Loucy (cell line): ENCODE measurements at regions not wholly inside any gene's neighbourhood (a gene's known extent, or its start where the extent isn't known, plus 50 kb on each side); places are given as distances from the start of the nearest gene placed in this dataset.

ENCODE experiments used
- H2AFZ ChIP-seq: fragments of 200-600 bp; sonication (generic); 2 replicates; pipeline ENCODE4 v1.6.0; 2016; ENCODE audit warnings: antibody characterized with exemption, mild to moderate bottlenecking, low read length, moderate library complexity
- H3F3A ChIP-seq: fragments of 200-600 bp; 2 replicates; pipeline ENCODE4 v1.6.0; 2016; ENCODE audit warnings: antibody characterized with exemption, low read depth, mild to moderate bottlenecking
- H3K27me3 ChIP-seq: fragments of 200-600 bp; sonication (generic); 2 replicates; pipeline ENCODE4 v1.6.1; 2014; ENCODE audit warnings: low read length, mild to moderate bottlenecking; ENCODE audit not compliant: insufficient read depth, poor library complexity, severe bottlenecking
- H3K36me3 ChIP-seq: fragments of 200-600 bp; sonication (generic); 2 replicates; pipeline ENCODE4 v1.6.1; 2016; ENCODE audit warnings: low read length; ENCODE audit not compliant: insufficient read depth
- H3K4me1 ChIP-seq: fragments of 200-600 bp; sonication (generic); 2 replicates; pipeline ENCODE4 v1.5.1; 2014; ENCODE audit warnings: low read length, mild to moderate bottlenecking; ENCODE audit not compliant: insufficient read depth, poor library complexity, severe bottlenecking
- H3K4me2 ChIP-seq: fragments of 200-600 bp; sonication (generic); 2 replicates; pipeline ENCODE4 v1.6.0; 2014; ENCODE audit warnings: antibody characterized with exemption, low read length, low read depth, mild to moderate bottlenecking; ENCODE audit not compliant: poor library complexity, severe bottlenecking
- H3K4me3 ChIP-seq: fragments of 200-600 bp; sonication (generic); 2 replicates; pipeline ENCODE4 v1.5.1; 2014; ENCODE audit warnings: low read length, mild to moderate bottlenecking, mixed read lengths; ENCODE audit not compliant: poor library complexity, severe bottlenecking
- H3K79me2 ChIP-seq: fragments of 200-600 bp; sonication (generic); 2 replicates; pipeline ENCODE4 v1.6.1; 2014; ENCODE audit warnings: low read length; ENCODE audit not compliant: insufficient read depth
- H3K9ac ChIP-seq: fragments of 200-600 bp; sonication (generic); 2 replicates; pipeline ENCODE4 v1.6.0; 2014; ENCODE audit warnings: mild to moderate bottlenecking, low read depth, low read length, moderate library complexity; ENCODE audit not compliant: poor library complexity, severe bottlenecking
- H3K9me2 ChIP-seq: fragments of 200-600 bp; sonication (generic); replicated peaks from 2 replicates; pipeline ENCODE4 v1.6.1; 2016; ENCODE audit warnings: low read depth, low read length, mixed read lengths
- H3K9me3 ChIP-seq: fragments of 200-600 bp; sonication (generic); 2 replicates; pipeline ENCODE4 v1.6.1; 2014; ENCODE audit warnings: mild to moderate bottlenecking, antibody characterized with exemption, low read length, low read depth; ENCODE audit not compliant: insufficient read depth
- H4K20me1 ChIP-seq: fragments of 200-600 bp; sonication (generic); 2 replicates; pipeline ENCODE4 v1.6.0; 2014; ENCODE audit warnings: antibody characterized with exemption, low read length, mild to moderate bottlenecking; ENCODE audit not compliant: insufficient read depth, poor library complexity, severe bottlenecking
- EZH2phosphoT487 ChIP-seq: fragments of 200-600 bp; IDR thresholded peaks from 2 replicates; pipeline ENCODE4 v1.6.1; 2018; ENCODE audit warnings: antibody characterized with exemption, mild to moderate bottlenecking, moderate library complexity, borderline replicate concordance
- TF ChIP-seq, protein P1 (sequence below): fragments of 200-600 bp; sonication (generic); conservative IDR thresholded peaks from 2 replicates; pipeline ENCODE4 v1.5.1; 2014; ENCODE audit warnings: mild to moderate bottlenecking, antibody characterized with exemption, low read length

DNA sequence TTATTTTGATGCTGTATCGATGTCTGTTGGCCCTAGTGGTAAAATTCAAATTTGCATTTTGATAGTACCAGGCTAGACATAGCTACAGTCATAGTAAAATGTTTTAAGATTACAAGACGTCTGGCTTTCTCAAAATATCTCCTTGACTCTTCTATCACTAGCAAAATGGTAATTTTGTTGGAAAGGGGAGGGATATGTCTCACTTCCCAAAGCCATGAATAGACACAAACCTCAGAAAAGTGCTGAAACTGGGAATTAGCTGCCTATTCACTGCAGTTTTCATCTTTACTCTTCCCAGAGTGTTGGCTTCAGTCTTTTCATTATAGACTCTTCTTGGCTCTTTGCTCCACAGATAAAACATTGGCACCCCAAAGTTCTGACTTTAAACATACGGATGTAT, 1009.9 kb downstream of the ADGRL2 start:
- H3K4me2 ChIP-seq: no peak overlapping the region
- H2AFZ ChIP-seq: no peak overlapping the region
- no peaks in the 10 kb centered on the region for H3F3A ChIP-seq
- H3K9ac ChIP-seq: no peak overlapping the region
- no peaks in the 10 kb centered on the region for H3K9me2 ChIP-seq
- no peaks in the 10 kb centered on the region for H3K9me3 ChIP-seq
- H3K4me3 ChIP-seq: no peak overlapping the region
- no peaks in the 10 kb centered on the region for H3K36me3 ChIP-seq
- TF ChIP-seq, protein P1, sequence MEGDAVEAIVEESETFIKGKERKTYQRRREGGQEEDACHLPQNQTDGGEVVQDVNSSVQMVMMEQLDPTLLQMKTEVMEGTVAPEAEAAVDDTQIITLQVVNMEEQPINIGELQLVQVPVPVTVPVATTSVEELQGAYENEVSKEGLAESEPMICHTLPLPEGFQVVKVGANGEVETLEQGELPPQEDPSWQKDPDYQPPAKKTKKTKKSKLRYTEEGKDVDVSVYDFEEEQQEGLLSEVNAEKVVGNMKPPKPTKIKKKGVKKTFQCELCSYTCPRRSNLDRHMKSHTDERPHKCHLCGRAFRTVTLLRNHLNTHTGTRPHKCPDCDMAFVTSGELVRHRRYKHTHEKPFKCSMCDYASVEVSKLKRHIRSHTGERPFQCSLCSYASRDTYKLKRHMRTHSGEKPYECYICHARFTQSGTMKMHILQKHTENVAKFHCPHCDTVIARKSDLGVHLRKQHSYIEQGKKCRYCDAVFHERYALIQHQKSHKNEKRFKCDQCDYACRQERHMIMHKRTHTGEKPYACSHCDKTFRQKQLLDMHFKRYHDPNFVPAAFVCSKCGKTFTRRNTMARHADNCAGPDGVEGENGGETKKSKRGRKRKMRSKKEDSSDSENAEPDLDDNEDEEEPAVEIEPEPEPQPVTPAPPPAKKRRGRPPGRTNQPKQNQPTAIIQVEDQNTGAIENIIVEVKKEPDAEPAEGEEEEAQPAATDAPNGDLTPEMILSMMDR: no peak
- TF ChIP-seq EZH2phosphoT487: no peak
- no peaks in the 10 kb centered on the region for H3K79me2 ChIP-seq
- H3K4me1 ChIP-seq: no peaks in the 10 kb centered on the region
- no peaks in the 10 kb centered on the region for H4K20me1 ChIP-seq
- H3K27me3 ChIP-seq: no peaks in the 10 kb centered on the region

DNA sequence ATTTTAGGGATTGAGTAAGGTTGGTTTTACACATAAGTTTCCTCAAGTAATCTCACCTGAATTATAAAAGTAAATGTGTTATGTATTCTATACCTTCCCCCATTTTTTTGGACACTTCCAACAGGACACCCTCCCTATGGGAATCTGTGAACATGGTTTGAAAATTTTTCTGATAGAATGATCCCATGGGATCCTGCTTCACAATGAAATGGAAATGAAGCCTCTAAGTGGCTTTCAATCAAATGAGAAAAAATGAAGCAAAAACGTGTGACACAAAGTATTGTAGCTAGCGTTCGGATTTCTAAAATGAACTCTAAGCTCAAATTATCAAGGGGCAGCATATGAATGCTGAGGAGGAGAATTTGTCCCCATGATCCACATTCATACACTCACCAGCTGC, 1006.8 kb downstream of the ADGRL2 start:
- H3K4me3 ChIP-seq: no peak overlapping the region
- no peaks in the 10 kb centered on the region for H3K36me3 ChIP-seq
- H2AFZ ChIP-seq: no peak overlapping the region
- H3K27me3 ChIP-seq: no peaks in the 10 kb centered on the region
- H3K9ac ChIP-seq: no peak overlapping the region
- no peaks in the 10 kb centered on the region for H3F3A ChIP-seq
- H3K9me2 ChIP-seq: no peaks in the 10 kb centered on the region
- no peaks in the 10 kb centered on the region for H3K4me1 ChIP-seq
- H3K9me3 ChIP-seq: no peaks in the 10 kb centered on the region
- H3K79me2 ChIP-seq: no peaks in the 10 kb centered on the region
- TF ChIP-seq, protein P1: no peak
- no peak for TF ChIP-seq EZH2phosphoT487
- H3K4me2 ChIP-seq: no peak overlapping the region
- no peaks in the 10 kb centered on the region for H4K20me1 ChIP-seq

DNA sequence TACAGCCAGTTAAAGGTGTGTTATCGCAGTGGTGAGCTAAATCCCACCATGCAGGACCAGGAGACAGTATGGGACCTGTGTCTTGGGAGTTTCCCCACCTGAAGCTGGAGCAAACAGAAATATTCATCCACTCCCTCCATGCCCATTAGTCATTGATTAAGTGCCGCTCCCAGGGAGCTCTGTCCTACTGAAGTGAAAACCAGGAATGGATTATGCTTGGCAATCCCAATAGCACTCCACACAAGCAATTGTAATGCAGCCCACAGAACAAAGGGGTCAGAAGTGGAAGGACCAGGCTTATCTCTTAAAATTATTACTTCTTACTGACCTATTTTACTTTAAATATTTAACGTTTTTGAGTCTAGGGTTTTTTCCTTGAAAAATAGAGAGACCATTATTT, 1005.4 kb downstream of the ADGRL2 start:
- Histone ChIP-seq H3F3A (no peaks in the 10 kb centered on the region), H3K9me2 (no peaks in the 10 kb centered on the region), H2AFZ (no peak overlapping the region), H3K36me3 (no peaks in the 10 kb centered on the region), H3K4me2 (no peak overlapping the region), H3K79me2 (no peaks in the 10 kb centered on the region), H4K20me1 (no peaks in the 10 kb centered on the region), H3K4me1 (no peaks in the 10 kb centered on the region), H3K9me3 (no peaks in the 10 kb centered on the region), H3K27me3 (no peaks in the 10 kb centered on the region), H3K9ac (no peak overlapping the region), H3K4me3 (no peak overlapping the region)
- TF ChIP-seq, protein P1: no peak
- no peak for TF ChIP-seq EZH2phosphoT487
